ENCODE measurements at regions not wholly inside any gene's neighbourhood (a gene's known extent, or its start where the extent isn't known, plus 50 kb on each side); places are given as distances from the start of the nearest gene placed in this dataset.

GRCh38 chr3:74562558-74563269, 51.7 kb downstream of the CNTN3 start:
- TF ChIP-seq, protein P1, sequence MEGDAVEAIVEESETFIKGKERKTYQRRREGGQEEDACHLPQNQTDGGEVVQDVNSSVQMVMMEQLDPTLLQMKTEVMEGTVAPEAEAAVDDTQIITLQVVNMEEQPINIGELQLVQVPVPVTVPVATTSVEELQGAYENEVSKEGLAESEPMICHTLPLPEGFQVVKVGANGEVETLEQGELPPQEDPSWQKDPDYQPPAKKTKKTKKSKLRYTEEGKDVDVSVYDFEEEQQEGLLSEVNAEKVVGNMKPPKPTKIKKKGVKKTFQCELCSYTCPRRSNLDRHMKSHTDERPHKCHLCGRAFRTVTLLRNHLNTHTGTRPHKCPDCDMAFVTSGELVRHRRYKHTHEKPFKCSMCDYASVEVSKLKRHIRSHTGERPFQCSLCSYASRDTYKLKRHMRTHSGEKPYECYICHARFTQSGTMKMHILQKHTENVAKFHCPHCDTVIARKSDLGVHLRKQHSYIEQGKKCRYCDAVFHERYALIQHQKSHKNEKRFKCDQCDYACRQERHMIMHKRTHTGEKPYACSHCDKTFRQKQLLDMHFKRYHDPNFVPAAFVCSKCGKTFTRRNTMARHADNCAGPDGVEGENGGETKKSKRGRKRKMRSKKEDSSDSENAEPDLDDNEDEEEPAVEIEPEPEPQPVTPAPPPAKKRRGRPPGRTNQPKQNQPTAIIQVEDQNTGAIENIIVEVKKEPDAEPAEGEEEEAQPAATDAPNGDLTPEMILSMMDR (IDR thresholded peaks at IDR 0.05) = no peak
- no peak for TF ChIP-seq POLR2A (IDR thresholded peaks at IDR 0.05)

Measured in Peyer's patch (tissue), 4 donors.